Prostate gland (tissue), 2 donors: ENCODE measurements at regions not wholly inside any gene's neighbourhood (a gene's known extent, or its start where the extent isn't known, plus 50 kb on each side); places are given as distances from the start of the nearest gene placed in this dataset.
"Not testable (repeated sequence)": the region's sequence is repeated elsewhere in the genome, so short reads cannot be mapped to it uniquely, and the experiment has no call there.

Experiments used
- POLR2A ChIP-seq: fragments of 450-650 bp; IDR thresholded peaks from one replicate; pipeline ENCODE4 v1.6.1; 2016; ENCODE audit warnings: antibody characterized with exemption, mild to moderate bottlenecking
- POLR2AphosphoS5 ChIP-seq: sonication (generic); formaldehyde crosslinking; IDR thresholded peaks from one replicate; pipeline ENCODE4 v1.6.1; 2017; ENCODE audit warnings: antibody characterized with exemption
- TF ChIP-seq, protein P1 (sequence below), 4 experiments: fragments of 200-600 bp in 2 of 4; fragments of 450-650 bp in 2 of 4; sonication (generic) in 2 of 4; IDR thresholded peaks; 1 replicate in 3 of 4; 2 replicates in 1 of 4; pipeline ENCODE4 v1.5.1; 2016 to 2019; ENCODE audit warnings: antibody characterized with exemption in 4 of 4, mild to moderate bottlenecking in 2 of 4, moderate library complexity in 2 of 4

DNA sequence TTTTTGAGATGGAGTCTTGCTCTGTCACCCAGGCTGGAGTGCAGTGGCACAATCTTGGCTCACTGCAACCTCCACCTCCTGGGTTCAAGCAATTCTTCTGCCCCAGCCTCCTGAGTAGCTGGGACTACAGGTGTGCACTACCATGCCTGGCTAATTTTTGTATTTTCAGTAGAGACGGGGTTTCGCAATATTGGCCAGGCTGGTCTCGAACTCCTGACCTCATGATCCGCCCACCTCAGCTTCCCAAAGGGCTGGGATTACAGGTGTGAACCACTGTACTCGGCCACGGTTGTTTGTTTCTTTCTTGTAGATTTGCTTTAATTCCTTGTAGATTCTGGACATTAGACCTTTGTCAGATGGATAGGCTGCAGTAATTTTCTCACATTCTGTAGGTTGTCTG, 278.5 kb upstream of the FAT1 start:
- not testable (repeated sequence) for TF ChIP-seq POLR2AphosphoS5, POLR2A
- TF ChIP-seq, protein P1, sequence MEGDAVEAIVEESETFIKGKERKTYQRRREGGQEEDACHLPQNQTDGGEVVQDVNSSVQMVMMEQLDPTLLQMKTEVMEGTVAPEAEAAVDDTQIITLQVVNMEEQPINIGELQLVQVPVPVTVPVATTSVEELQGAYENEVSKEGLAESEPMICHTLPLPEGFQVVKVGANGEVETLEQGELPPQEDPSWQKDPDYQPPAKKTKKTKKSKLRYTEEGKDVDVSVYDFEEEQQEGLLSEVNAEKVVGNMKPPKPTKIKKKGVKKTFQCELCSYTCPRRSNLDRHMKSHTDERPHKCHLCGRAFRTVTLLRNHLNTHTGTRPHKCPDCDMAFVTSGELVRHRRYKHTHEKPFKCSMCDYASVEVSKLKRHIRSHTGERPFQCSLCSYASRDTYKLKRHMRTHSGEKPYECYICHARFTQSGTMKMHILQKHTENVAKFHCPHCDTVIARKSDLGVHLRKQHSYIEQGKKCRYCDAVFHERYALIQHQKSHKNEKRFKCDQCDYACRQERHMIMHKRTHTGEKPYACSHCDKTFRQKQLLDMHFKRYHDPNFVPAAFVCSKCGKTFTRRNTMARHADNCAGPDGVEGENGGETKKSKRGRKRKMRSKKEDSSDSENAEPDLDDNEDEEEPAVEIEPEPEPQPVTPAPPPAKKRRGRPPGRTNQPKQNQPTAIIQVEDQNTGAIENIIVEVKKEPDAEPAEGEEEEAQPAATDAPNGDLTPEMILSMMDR (IDR thresholded peaks at IDR 0.05) = not testable (repeated sequence)
